ENCODE measurements at regions not wholly inside any gene's neighbourhood (a gene's known extent, or its start where the extent isn't known, plus 50 kb on each side); places are given as distances from the start of the nearest gene placed in this dataset.
A peak's percentile ranks its signal among the peaks of the same experiment; 100 is the strongest.
"Not testable (repeated sequence)": the region's sequence is repeated elsewhere in the genome, so short reads cannot be mapped to it uniquely, and the experiment has no call there.

DNA sequence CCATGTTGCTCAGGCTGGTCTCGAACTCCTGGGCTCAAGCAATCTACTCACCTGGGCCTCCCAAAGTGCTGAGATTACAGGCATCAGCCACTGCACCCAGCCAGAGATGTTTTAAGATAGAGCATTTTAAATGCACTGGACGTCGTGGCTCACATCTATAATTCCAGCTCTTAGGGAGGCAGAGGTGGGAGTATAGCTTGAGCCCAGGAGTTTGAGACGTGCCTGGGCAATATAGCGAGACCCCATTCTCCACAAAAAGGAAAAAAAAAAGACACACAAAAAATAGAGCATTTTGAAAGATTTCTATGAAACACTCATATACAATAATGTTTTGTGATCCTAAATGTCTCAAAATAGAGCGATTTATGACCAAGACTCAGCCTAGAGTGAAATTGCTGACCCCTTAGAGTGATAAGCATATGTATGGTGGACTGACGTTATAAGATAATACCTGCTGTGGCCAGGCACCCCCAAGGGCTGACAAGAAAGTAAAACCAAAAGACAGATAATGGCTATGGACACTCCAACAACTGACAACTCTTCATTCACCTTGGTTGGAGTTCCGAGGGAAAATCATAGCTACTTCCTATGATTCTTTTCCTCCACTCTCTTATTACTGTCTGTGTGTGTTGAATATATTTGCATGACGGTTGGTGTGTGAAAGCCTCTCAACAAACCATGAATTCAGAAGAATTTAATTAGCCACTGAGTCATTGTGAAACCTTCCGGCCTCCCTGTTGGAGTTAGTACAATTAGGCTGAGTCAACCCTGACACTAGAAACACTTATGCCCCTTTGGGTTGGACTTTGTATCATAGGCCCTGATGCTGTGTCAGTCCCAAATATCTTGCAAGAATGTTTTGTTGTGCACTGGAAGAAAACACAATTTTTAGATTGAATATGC lies 526.5 kb upstream of the NUDT12 start:
- Histone ChIP-seq H3K4me3 (no peak overlapping the region), H3K9me3 (no peaks in the 10 kb centered on the region), H3K36me3 (no peaks in the 10 kb centered on the region), H3K27me3 (no peaks in the 10 kb centered on the region)
- DNase-seq, result peak; percentile 11

DNA sequence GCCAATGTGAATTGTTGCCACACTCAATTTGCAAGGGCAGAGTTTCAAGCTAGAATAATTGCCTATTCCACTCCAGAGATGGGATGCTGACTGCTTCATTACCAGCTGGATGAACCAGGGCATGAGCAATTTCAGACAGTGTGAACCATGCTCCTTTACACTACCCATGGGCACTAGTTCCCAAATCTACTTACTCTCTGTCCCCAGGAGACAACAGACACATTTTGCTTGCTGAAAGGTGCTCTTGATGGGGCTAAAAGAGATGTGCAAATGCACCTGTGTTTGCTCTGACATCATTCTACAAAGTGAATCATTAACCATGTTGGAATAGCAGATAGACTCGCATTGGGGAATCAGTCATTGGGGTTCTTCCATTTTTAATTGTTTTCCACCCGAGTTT lies 522.3 kb upstream of the NUDT12 start:
- DNase-seq, result no peak
- Histone ChIP-seq H3K36me3 (no peaks in the 10 kb centered on the region), H3K9me3 (no peaks in the 10 kb centered on the region), H3K4me3 (no peak overlapping the region), H3K27me3 (no peaks in the 10 kb centered on the region)

DNA sequence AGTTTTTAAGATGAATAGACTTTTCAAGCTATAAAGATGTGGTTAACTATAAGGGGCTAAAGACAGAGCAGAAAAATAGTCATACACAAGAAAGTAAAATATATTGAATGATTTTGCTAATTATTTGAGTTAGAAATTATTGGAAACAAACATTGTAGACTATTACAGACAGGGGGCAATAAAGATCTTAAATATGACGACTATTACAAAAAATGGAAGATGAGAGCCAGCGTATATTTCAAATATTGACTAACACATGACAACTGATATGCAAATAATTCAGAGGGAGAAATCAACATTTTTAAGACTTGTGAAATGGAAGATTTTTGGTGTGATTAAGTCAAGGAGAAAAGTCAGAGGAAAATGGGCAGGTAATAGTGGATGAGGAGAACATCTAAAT lies 520.2 kb upstream of the NUDT12 start:
- H3K36me3 ChIP-seq, result no peaks in the 10 kb centered on the region
- H3K9me3 ChIP-seq, result no peaks in the 10 kb centered on the region
- H3K27me3 ChIP-seq, result no peaks in the 10 kb centered on the region
- no peak for DNase-seq
- H3K4me3 ChIP-seq, result no peak overlapping the region

DNA sequence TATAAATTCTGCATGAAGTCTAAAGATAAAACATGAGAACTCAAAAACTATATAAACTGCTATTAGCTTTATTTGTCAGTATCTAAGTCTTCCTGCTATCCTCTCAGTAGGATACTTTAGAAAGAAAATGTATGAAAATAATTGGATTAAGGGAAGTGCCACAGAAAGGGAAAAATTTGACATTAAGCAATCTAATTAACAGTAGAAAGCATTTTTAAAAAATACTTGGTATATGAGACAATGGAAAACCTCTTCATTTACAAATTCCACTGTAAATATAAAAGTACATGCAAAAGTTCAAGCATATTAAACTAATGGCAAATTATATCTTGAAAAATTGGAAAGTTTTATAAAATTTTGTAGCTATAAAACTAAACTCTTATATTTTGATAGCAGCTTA lies 518.6 kb upstream of the NUDT12 start:
- no peaks in the 10 kb centered on the region for H3K27me3 ChIP-seq
- no peak for DNase-seq
- no peak overlapping the region for H3K4me3 ChIP-seq
- no peaks in the 10 kb centered on the region for H3K36me3 ChIP-seq
- H3K9me3 ChIP-seq, result no peaks in the 10 kb centered on the region

DNA sequence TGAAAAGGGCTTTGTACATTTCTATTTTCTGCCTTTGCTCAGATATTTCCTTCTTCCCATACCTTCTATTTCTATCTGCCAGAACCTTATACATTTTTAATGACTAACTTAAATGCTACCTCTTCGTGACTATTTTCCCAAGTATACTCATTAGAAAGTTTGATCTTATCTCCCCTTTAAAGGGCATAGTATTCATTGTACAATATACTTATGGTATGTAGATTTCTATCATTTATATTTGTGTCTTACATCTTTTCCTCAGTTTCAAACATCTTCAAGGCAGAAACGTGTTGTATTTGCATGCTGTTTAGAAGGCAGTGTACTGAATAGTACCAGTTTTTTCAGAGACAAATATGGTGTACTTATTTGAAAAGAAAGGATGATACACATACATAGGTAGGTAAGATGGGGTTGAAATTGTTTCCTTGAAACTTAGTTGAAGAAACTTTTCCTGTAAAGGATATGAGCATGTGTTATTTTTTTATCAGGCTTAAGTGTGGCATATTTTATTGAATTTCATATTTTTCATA lies 518.1 kb upstream of the NUDT12 start:
- Histone ChIP-seq H3K36me3 (no peaks in the 10 kb centered on the region), H3K4me3 (no peak overlapping the region), H3K9me3 (no peaks in the 10 kb centered on the region), H3K27me3 (no peaks in the 10 kb centered on the region)
- DNase-seq, result no peak

DNA sequence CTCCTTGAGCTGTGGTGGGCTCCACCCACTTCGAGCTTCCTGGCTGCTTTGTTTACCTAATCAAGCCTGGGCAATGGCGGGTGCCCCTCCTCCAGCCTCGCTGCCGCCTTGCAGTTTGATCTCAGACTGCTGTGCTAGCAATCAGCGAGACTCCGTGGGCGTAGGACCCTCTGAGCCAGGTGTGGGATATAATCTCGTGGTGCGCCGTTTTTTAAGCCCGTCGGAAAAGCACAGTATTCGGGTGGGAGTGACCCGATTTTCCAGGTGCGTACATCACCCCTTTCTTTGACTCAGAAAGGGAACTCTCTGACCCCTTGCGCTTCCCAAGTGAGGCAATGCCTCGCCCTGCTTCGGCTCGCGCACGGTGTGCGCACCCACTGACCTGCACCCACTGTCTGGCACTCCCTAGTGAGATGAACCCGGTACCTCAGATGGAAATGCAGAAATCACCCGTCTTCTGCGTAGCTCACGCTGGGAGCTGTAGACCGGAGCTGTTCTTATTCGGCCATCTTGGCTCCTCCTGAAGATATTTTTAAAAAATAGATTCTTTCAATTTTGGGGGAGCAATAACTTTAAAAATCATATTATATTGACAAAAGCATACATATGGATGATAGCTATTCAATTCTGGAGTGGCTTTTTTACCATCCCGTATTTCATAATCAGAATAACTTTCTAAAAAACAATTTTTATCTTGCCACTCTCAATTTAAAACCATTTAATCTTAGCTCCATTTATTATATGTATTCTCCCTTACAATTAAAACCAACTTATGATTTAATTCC lies 517.5 kb upstream of the NUDT12 start:
- H3K9me3 ChIP-seq, H3K4me3 ChIP-seq, H3K27me3 ChIP-seq, DNase-seq, H3K36me3 ChIP-seq: not testable (repeated sequence)

DNA sequence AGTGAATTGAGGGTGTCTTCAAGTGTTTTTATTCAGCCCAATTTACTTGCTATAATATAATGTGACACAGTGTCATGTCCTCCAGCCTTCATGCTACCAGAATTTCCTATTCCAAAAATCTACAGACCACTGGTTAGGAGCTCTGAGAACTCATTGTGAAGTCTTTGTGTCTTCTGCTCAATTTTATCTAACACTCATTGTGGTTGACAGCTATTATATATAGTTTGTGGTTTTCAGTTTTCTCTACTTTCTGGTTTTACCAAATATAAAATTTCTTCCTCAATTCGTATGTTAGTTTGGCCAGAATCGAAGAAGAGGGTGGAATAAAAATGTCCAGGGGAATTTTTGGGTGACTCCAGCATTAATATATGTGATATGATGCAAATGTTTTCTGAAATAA lies 509.3 kb upstream of the NUDT12 start:
- no peak overlapping the region for H3K4me3 ChIP-seq
- no peaks in the 10 kb centered on the region for H3K27me3 ChIP-seq
- H3K9me3 ChIP-seq, result no peaks in the 10 kb centered on the region
- no peaks in the 10 kb centered on the region for H3K36me3 ChIP-seq
- no peak for DNase-seq

DNA sequence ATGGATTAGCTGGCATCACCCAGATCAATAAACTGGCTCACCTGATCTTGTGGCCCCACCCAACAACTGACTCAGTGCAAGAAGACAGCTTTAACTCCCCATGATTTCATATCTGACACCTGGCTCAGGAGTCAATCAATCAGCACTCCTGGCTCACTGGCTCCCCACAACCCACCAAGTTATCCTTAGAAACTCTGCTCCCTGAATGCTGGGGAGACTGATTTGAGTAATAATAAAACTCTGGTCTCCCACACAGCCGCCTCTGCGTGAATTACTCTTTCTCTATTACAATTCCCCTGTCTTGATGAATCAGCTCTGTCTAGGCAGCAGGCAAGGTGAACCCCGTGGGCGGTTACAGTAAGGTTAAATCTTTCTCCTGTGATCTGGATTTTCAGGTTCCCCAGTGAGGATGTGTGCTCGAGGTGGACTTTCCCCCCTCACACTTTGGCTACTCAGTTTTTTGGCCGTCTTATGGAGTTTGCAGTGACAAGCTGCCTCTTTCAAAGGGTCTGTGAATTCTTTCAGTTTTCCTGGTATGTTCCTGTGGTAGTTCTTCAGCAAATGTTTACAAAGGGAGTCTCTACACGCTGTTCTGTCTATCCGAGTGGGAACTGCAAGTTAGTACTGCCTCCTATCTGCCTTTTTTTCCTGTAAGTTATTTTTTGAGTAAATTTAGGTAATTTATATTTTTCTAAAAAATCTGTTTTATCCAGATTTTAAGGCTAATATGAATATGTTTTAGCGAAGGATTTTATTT lies 500.2 kb upstream of the NUDT12 start:
- Histone ChIP-seq H3K27me3 (peaks cover 3% of the 10 kb centered on the region), H3K36me3 (no peaks in the 10 kb centered on the region), H3K4me3 (no peak overlapping the region), H3K9me3 (no peaks in the 10 kb centered on the region)
- no peak for DNase-seq

DNA sequence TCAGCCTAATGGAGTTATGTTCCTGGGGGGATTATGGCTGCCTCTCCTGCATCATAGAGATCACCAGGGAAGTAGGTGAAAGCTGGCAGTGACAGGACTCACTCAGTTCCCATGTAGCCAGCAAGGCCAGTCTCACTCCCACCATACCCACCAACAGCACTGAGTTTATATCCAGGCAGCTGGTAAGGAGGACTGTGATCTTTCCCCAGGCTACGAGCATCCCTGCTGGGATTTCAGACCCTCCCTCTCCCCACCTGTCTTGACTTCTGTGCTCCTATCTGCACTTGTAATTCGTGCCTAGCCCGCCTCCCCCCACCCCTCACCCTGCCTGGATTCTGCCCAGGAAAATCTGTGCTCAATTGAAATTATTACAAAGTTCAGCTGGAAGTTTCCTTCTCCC lies 499.1 kb upstream of the NUDT12 start:
- Histone ChIP-seq H3K36me3 (no peaks in the 10 kb centered on the region), H3K27me3 (peaks cover 3% of the 10 kb centered on the region), H3K4me3 (no peak overlapping the region), H3K9me3 (no peaks in the 10 kb centered on the region)
- DNase-seq, result no peak

DNA sequence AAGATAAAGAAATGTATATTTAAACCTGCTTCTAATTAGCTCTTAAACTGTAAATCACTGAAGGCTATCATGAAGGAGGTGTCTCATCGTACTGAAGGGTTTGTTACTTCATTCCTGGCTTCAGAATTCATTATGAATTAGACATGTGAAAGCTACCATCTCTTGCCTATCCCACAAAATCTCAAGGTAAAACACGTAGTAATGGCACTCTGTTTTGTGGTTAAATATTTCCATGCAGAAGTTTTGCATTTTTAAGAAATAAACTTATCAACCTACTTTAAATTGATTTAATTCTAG lies 490.7 kb upstream of the NUDT12 start:
- Histone ChIP-seq H3K27me3 (peaks cover 3% of the 10 kb centered on the region), H3K36me3 (no peaks in the 10 kb centered on the region), H3K4me3 (no peak overlapping the region), H3K9me3 (no peaks in the 10 kb centered on the region)
- DNase-seq, result no peak

DNA sequence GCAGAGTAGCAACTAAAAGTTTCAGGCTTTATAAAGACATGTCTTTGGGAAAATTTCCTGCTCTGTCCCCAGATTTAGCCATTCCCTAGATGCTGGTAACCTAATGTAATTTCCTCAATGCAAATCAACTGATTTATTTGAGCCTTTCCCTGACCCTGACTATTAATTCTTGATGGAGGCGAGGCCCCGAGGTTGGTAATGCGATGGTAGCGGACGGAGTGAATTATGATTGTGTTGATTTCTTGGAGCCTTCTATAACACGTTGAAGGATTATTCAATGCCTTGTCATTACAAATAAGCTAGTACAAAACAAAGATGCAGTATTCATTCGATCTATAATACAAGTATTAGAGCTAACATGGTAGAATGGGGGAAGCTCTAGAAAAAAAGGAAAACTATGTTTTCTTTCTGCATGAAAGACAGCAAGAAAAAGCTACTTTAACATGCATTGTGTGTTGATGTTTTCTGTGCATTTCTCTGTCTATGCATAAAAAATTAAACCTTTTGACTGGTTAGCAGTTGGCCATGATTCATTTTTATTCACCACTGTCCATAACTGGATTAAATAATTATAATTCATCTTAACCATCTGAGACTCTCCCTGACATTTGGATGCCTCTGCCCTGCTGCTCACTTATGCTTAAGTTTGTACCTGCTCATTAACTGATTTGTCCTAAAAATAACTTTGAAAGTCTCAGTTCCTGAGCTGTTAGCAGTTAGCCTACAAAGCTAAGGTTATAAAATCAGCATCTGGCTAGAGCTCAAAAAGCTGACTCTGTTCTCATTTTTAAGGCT lies 490.2 kb upstream of the NUDT12 start:
- Histone ChIP-seq H3K4me3 (no peak overlapping the region), H3K9me3 (no peaks in the 10 kb centered on the region), H3K27me3 (no peaks in the 10 kb centered on the region; the same call in 1 of the 2 replicates), H3K36me3 (no peaks in the 10 kb centered on the region)
- no peak for DNase-seq

DNA sequence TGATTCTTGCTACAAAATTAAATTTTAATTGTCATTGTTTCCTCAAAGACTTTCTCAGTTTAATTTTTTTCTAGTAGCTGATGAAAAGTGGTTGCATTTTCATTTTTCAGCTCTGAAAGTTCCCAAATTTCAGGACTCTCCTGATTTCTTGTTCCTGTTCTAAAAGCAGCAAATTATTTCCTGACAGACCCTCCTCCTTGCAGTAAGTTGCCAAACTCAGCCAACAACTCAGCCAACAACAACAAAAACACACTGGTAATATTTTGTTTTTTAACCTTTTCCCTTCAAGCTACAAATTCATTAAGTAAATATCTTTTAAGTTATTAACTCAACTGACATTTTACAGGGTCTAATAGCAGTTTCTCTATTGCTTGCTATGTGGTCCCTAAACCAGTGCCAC lies 487.8 kb upstream of the NUDT12 start:
- Histone ChIP-seq H3K27me3 (no peaks in the 10 kb centered on the region), H3K4me3 (no peak overlapping the region), H3K36me3 (no peaks in the 10 kb centered on the region), H3K9me3 (no peaks in the 10 kb centered on the region)
- no peak for DNase-seq

DNA sequence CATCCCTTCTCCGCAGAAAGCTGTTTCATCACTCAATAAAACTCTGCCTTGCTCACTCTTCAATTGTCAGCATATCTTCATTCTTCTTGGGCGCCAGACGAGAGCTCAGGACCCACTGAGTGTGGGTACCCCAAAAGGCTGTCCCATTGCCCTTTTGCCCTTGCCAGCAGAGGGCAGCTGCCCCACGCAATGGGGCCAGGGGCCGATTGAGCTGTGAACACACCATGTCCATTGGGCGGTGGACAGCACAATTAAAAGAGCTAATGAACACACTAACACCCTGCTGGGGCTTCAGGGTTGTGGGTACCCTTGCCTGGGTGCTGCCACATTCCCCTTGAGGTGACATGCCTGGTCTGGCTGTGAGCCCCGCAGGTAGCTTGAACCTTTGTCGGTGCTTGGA lies 487.2 kb upstream of the NUDT12 start:
- no peaks in the 10 kb centered on the region for H3K27me3 ChIP-seq
- no peaks in the 10 kb centered on the region for H3K36me3 ChIP-seq
- H3K9me3 ChIP-seq, result no peaks in the 10 kb centered on the region
- H3K4me3 ChIP-seq, result no peak overlapping the region
- DNase-seq, result no peak

DNA sequence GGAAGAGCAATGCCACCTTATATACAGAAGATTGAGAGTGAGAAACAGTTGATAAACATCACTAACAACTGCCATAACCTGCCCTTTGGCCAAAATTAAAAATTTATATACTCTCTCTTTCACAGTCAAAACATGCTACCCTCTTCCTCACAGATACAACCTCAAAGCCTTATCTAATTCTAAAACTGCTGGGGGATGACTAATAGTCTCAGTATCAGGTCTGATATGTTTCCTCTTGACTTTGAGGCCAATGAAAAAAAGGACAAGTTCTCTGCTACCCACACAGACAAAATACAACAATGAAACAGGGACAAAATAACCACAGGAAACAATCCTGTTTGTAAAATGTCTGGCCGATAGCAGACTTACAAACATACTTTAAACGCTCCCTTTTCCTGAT lies 485.6 kb upstream of the NUDT12 start:
- H3K27me3 ChIP-seq, result no peaks in the 10 kb centered on the region
- DNase-seq, result no peak
- no peak overlapping the region for H3K4me3 ChIP-seq
- H3K9me3 ChIP-seq, result no peaks in the 10 kb centered on the region
- H3K36me3 ChIP-seq, result no peaks in the 10 kb centered on the region

DNA sequence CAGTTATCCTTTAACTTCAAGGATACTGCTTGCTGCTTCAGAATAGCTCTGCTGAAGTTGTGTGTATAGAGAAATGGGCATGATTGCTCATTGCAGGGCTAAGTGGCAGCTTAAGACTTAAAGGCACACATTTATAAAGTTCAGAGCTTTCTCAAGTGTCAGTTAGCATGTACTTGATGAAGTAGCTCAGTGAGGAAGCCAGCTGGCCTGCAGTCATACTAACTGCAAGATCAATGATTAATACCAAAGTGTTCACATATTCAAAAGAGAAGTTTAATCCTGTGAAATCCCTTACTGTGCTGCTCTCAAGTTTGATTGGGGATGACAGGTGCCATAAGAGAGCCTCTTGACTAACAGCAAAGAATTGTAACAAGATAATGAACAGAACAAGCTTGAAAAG lies 483.4 kb upstream of the NUDT12 start:
- Histone ChIP-seq H3K27me3 (peaks cover 2% of the 10 kb centered on the region; the same call in 1 of the 2 replicates), H3K36me3 (no peaks in the 10 kb centered on the region), H3K9me3 (no peaks in the 10 kb centered on the region), H3K4me3 (no peak overlapping the region)
- no peak for DNase-seq

DNA sequence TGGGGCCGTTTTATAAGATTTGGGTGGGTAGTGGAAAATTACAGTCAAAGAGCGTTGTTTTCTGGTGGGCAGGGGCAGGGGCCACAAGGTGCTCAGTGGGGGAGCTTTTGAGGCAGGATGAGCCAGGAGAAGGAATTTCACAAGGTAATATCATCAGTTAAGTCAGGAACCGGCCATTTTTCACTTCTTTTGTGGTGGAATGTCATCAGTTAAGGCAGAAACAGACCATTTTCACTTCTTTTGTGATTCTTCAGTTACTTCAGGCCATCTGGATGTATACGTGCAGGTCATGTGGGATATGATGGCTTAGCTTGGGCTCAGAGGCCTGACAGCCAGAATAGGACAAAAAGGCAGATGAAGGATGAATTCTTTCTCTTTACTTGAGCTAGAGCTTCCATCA lies 477.3 kb upstream of the NUDT12 start:
- H3K4me3 ChIP-seq, H3K36me3 ChIP-seq: not testable (repeated sequence)

More for the DNA sequence above, 477.3 kb upstream of the NUDT12 start:
- H3K27me3 ChIP-seq, DNase-seq, H3K9me3 ChIP-seq: not testable (repeated sequence)

Measured in MG63 (cell line).